ENCODE measurements at regions not wholly inside any gene's neighbourhood (a gene's known extent, or its start where the extent isn't known, plus 50 kb on each side); places are given as distances from the start of the nearest gene placed in this dataset.

- Histone ChIP-seq H3K4me1 (ENCODE audit: insufficient read depth, low read length) (no peaks in the 10 kb centered on the region), H3K27me3 (ENCODE audit: insufficient read depth, low read length) (peaks cover 5% of the 10 kb centered on the region), H3K4me3 (ENCODE audit: low read length) (no peak overlapping the region), H3K9me3 (ENCODE audit: low read depth, low read length) (no peaks in the 10 kb centered on the region)
Observed at GRCh38 chr3:124469555-124469954, 260.7 kb upstream of the UMPS start.

GRCh38 chr3:124478830-124479229, 251.4 kb upstream of the UMPS start:
- Histone ChIP-seq H3K9me3 (ENCODE audit: low read depth, low read length) (no peaks in the 10 kb centered on the region), H3K27me3 (ENCODE audit: insufficient read depth, low read length) (peaks cover 8% of the 10 kb centered on the region), H3K4me3 (ENCODE audit: low read length) (no peak overlapping the region), H3K4me1 (ENCODE audit: insufficient read depth, low read length) (no peaks in the 10 kb centered on the region)

- no peaks in the 10 kb centered on the region for H3K4me1 ChIP-seq (ENCODE audit: insufficient read depth, low read length)
- no peak overlapping the region for H3K4me3 ChIP-seq (ENCODE audit: low read length)
- no peaks in the 10 kb centered on the region for H3K9me3 ChIP-seq (ENCODE audit: low read depth, low read length)
Observed at GRCh38 chr3:124483915-124484470, 246.3 kb upstream of the UMPS start.

GRCh38 chr3:124486324-124486723, 243.9 kb upstream of the UMPS start:
- H3K4me3 ChIP-seq (ENCODE audit: low read length), result no peak overlapping the region
- H3K4me1 ChIP-seq (ENCODE audit: insufficient read depth, low read length), result no peaks in the 10 kb centered on the region
- H3K27me3 ChIP-seq (ENCODE audit: insufficient read depth, low read length), result peaks cover 4% of the 10 kb centered on the region
- H3K9me3 ChIP-seq (ENCODE audit: low read depth, low read length), result no peaks in the 10 kb centered on the region

More at GRCh38 chr3:124483915-124484470, 246.3 kb upstream of the UMPS start:
- peaks cover 4% of the 10 kb centered on the region for H3K27me3 ChIP-seq (ENCODE audit: insufficient read depth, low read length)

- Histone ChIP-seq H3K4me3 (ENCODE audit: low read length) (no peak overlapping the region), H3K9me3 (ENCODE audit: low read depth, low read length) (no peaks in the 10 kb centered on the region), H3K4me1 (ENCODE audit: insufficient read depth, low read length) (no peaks in the 10 kb centered on the region), H3K27me3 (ENCODE audit: insufficient read depth, low read length) (no peaks in the 10 kb centered on the region)
Observed at GRCh38 chr3:124489506-124489905, 240.7 kb upstream of the UMPS start.

- Histone ChIP-seq H3K4me3 (ENCODE audit: low read length) (no peak overlapping the region), H3K27me3 (ENCODE audit: insufficient read depth, low read length) (no peaks in the 10 kb centered on the region), H3K4me1 (ENCODE audit: insufficient read depth, low read length) (no peaks in the 10 kb centered on the region), H3K9me3 (ENCODE audit: low read depth, low read length) (no peaks in the 10 kb centered on the region)
Observed at GRCh38 chr3:124491098-124491497, 239.2 kb upstream of the UMPS start.

- H3K4me1 ChIP-seq (ENCODE audit: insufficient read depth, low read length), result no peaks in the 10 kb centered on the region
- H3K4me3 ChIP-seq (ENCODE audit: low read length), result no peak overlapping the region
- H3K27me3 ChIP-seq (ENCODE audit: insufficient read depth, low read length), result no peaks in the 10 kb centered on the region
- no peaks in the 10 kb centered on the region for H3K9me3 ChIP-seq (ENCODE audit: low read depth, low read length)
Observed at GRCh38 chr3:124491875-124492274, 238.4 kb upstream of the UMPS start.

GRCh38 chr3:124492824-124493223, 237.4 kb upstream of the UMPS start:
- no peak overlapping the region for H3K4me3 ChIP-seq (ENCODE audit: low read length)
- no peaks in the 10 kb centered on the region for H3K9me3 ChIP-seq (ENCODE audit: low read depth, low read length)
- no peaks in the 10 kb centered on the region for H3K27me3 ChIP-seq (ENCODE audit: insufficient read depth, low read length)
- H3K4me1 ChIP-seq (ENCODE audit: insufficient read depth, low read length), result no peaks in the 10 kb centered on the region

GRCh38 chr3:124496061-124496460, 234.2 kb upstream of the UMPS start:
- Histone ChIP-seq H3K27me3 (ENCODE audit: insufficient read depth, low read length) (peaks cover 17% of the 10 kb centered on the region), H3K4me3 (ENCODE audit: low read length) (no peak overlapping the region), H3K4me1 (ENCODE audit: insufficient read depth, low read length) (no peaks in the 10 kb centered on the region), H3K9me3 (ENCODE audit: low read depth, low read length) (no peaks in the 10 kb centered on the region)

GRCh38 chr3:124497487-124497886, 232.8 kb upstream of the UMPS start:
- H3K27me3 ChIP-seq (ENCODE audit: insufficient read depth, low read length), result peaks cover 18% of the 10 kb centered on the region
- H3K4me1 ChIP-seq (ENCODE audit: insufficient read depth, low read length), result no peaks in the 10 kb centered on the region
- H3K9me3 ChIP-seq (ENCODE audit: low read depth, low read length), result no peaks in the 10 kb centered on the region
- no peak overlapping the region for H3K4me3 ChIP-seq (ENCODE audit: low read length)

GRCh38 chr3:124498891-124499290, 231.4 kb upstream of the UMPS start:
- Histone ChIP-seq H3K4me1 (ENCODE audit: insufficient read depth, low read length) (no peaks in the 10 kb centered on the region), H3K4me3 (ENCODE audit: low read length) (no peak overlapping the region), H3K27me3 (ENCODE audit: insufficient read depth, low read length) (peaks cover 18% of the 10 kb centered on the region), H3K9me3 (ENCODE audit: low read depth, low read length) (no peaks in the 10 kb centered on the region)

GRCh38 chr3:124504332-124505059, 225.8 kb upstream of the UMPS start:
- no peak overlapping the region for H3K4me3 ChIP-seq (ENCODE audit: low read length)
- no peaks in the 10 kb centered on the region for H3K9me3 ChIP-seq (ENCODE audit: low read depth, low read length)
- H3K27me3 ChIP-seq (ENCODE audit: insufficient read depth, low read length), result peaks cover 12% of the 10 kb centered on the region
- H3K4me1 ChIP-seq (ENCODE audit: insufficient read depth, low read length), result no peaks in the 10 kb centered on the region

GRCh38 chr3:124509884-124510283, 220.4 kb upstream of the UMPS start:
- H3K4me3 ChIP-seq (ENCODE audit: low read length), result no peak overlapping the region

GRCh38 chr3:124510290-124510689, 220.0 kb upstream of the UMPS start:
- H3K27me3 ChIP-seq (ENCODE audit: insufficient read depth, low read length), result no peaks in the 10 kb centered on the region
- no peak overlapping the region for H3K4me3 ChIP-seq (ENCODE audit: low read length)
- H3K4me1 ChIP-seq (ENCODE audit: insufficient read depth, low read length), result no peaks in the 10 kb centered on the region
- H3K9me3 ChIP-seq (ENCODE audit: low read depth, low read length), result no peaks in the 10 kb centered on the region

More at GRCh38 chr3:124509884-124510283, 220.4 kb upstream of the UMPS start:
- H3K9me3 ChIP-seq (ENCODE audit: low read depth, low read length), result no peaks in the 10 kb centered on the region
- no peaks in the 10 kb centered on the region for H3K4me1 ChIP-seq (ENCODE audit: insufficient read depth, low read length)
- H3K27me3 ChIP-seq (ENCODE audit: insufficient read depth, low read length), result no peaks in the 10 kb centered on the region

GRCh38 chr3:124512881-124513609, 217.2 kb upstream of the UMPS start:
- no peaks in the 10 kb centered on the region for H3K4me1 ChIP-seq (ENCODE audit: insufficient read depth, low read length)
- no peaks in the 10 kb centered on the region for H3K9me3 ChIP-seq (ENCODE audit: low read depth, low read length)
- peaks cover 3% of the 10 kb centered on the region for H3K27me3 ChIP-seq (ENCODE audit: insufficient read depth, low read length)
- H3K4me3 ChIP-seq (ENCODE audit: low read length), result no peak overlapping the region

Data from mononuclear cell (primary cell).